ENCODE measurements at regions not wholly inside any gene's neighbourhood (a gene's known extent, or its start where the extent isn't known, plus 50 kb on each side); places are given as distances from the start of the nearest gene placed in this dataset.

- no peak for DNase-seq
Observed at GRCh38 chr10:128839134-128839533, 627.9 kb upstream of the MGMT start.

- DNase-seq = no peak
Observed at GRCh38 chr10:128839701-128840100, 627.3 kb upstream of the MGMT start.

GRCh38 chr10:128843972-128844371, 623.1 kb upstream of the MGMT start:
- DNase-seq = no peak

- no peak for DNase-seq
Observed at GRCh38 chr10:128846927-128847326, 620.1 kb upstream of the MGMT start.

DNA sequence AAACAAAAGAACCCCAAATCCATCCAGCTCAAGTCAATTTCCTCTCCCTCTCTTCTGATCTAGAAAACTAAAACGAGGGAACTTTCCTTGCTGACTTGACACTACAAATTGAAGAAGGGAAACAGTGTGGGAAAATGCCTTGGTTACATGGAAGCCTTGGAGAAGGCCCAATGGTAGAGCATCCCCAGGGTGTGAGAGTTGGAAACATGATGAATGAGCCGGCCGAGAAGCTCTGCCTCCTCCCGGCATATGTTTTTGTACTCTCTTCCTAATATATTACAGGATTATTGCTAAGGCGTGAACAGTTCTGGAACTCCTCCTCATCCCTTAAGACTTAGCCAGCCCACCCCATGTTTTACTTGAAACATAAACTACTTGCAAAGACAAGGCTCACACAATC, 618.2 kb upstream of the MGMT start:
- no peak for DNase-seq

- DNase-seq = no peak
Observed at GRCh38 chr10:128850647-128851046, 616.4 kb upstream of the MGMT start.

GRCh38 chr10:128851281-128851680, 615.8 kb upstream of the MGMT start:
- no peak for DNase-seq

DNA sequence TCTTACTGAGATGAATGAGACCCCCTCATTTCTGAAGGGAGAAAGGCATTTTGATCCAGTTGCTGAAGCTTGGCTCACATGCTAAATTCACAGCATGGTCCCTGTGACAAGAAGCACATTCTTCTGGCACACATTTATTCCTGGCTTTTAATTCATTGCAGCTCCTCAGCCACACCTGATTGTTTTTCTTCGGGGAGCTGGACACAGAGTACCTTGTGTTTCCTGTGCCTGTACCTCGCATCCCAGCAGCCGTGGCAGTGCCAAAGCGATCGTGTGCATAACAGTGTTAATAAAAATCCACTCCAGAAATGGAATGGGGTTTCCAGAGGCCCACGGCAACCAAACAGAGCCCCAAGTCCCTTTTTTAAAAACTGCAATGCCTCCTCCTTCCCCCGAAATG, 615.3 kb upstream of the MGMT start:
- no peak for DNase-seq

- no peak for DNase-seq
Observed at GRCh38 chr10:128852449-128852848, 614.6 kb upstream of the MGMT start.

GRCh38 chr10:128852902-128853301, 614.1 kb upstream of the MGMT start:
- no peak for DNase-seq

DNA sequence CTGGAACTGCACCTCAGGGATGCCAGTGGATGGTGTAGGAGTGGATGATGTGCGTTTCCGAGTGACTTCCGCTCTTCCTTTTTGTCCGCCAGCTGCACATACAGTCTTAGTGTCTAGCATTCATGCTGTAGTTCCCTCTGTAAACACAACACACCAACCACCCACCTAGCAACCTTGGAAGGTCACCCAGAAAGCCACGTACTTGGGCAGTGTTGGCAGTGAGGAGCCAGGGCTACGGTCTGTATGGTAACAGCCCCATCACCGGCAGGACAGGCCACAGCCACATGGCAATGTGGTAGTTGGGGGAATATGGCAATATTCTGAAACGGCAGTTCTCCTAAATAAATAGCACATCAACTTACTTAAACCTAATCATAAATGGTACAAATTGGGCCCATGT, 613.5 kb upstream of the MGMT start:
- no peak for DNase-seq

DNA sequence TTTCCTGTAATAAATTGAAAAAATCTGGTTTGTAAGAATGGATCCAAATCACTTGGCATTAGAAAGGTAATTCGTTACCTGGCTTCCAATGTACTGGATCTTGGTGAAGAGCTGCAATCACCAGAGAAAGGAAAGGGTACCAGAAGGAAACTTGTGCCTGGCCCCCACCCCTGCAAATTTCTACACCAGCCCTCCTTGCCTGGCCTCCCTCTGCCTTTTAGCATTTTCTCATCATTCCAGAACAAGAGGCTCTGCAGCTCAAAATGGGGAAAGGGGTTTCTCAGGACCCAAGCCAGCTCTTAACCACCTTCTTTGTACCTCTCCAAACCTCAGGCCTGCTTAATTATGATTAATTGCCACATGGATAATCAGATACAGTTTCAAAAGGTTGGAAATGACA, 612.8 kb upstream of the MGMT start:
- DNase-seq = no peak

- DNase-seq = no peak
Observed at GRCh38 chr10:128854963-128855362, 612.1 kb upstream of the MGMT start.

- no peak for DNase-seq
Observed at GRCh38 chr10:128855618-128856428, 611.2 kb upstream of the MGMT start.

- DNase-seq = peak; percentile 51
Observed at GRCh38 chr10:128859738-128860386, 607.2 kb upstream of the MGMT start.

DNA sequence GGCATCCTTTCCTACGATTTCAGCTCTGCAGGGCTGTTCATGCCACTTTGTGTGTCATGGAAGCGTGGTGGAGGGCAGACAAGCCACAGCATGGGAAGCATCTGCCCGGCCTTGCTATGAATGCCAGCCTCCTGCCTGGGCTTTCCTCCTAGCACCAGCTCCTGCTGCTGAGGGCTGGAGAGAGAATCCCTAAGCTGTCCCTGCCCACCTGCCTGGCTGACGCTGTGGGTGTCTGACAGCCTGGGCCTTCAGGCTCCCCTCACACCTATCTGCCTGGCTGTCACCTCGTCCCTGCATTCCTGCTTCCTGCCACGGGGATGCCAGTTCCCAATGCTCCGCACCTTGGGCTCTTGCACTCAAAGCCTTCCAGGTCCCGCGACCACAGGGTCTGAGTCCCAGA, 606.5 kb upstream of the MGMT start:
- no peak for DNase-seq

DNA sequence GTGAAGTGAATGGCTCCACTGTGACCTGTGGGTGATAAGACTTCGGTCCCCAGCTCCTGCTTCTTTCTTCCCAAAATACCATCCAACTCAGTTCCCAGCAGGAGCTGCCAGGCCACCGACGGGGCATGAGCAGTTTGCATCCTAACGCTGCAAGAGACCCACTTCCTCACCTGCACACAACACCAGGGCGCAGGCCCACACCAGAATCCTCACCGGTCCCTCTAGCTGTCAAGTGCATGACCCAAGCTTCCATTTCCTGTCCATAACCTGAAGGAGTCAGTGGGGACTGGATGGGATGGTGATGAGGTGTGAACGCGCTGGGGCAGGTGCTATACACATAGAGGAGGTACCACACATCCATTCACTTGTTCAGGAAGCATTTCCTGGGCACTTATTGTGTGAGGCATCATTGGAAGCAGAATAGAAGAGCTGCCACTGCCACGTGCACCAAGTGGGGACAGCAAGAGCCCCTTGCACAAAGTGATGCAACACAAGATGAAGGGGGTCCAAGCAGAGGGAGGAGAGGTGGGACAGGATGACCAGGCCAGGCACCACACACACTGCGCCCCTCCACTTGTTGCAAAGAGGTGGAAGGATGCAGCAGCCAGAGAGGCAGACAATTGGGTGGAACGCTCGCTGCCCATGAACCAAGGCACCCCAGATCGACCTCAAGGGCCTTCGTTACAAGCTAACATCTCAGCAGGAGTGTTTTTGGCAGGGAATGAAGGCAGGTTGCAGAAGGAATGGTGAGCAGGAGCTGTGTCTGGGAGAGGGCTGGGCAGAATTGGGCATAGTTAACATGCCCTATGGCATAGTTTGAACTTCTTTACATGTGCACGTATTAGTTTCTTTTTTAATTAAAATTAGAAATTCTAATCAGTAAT, 605.8 kb upstream of the MGMT start:
- DNase-seq = no peak

GRCh38 chr10:128863411-128863810, 603.6 kb upstream of the MGMT start:
- no peak for DNase-seq

GRCh38 chr10:128863823-128864405, 603.1 kb upstream of the MGMT start:
- DNase-seq = no peak

DNA sequence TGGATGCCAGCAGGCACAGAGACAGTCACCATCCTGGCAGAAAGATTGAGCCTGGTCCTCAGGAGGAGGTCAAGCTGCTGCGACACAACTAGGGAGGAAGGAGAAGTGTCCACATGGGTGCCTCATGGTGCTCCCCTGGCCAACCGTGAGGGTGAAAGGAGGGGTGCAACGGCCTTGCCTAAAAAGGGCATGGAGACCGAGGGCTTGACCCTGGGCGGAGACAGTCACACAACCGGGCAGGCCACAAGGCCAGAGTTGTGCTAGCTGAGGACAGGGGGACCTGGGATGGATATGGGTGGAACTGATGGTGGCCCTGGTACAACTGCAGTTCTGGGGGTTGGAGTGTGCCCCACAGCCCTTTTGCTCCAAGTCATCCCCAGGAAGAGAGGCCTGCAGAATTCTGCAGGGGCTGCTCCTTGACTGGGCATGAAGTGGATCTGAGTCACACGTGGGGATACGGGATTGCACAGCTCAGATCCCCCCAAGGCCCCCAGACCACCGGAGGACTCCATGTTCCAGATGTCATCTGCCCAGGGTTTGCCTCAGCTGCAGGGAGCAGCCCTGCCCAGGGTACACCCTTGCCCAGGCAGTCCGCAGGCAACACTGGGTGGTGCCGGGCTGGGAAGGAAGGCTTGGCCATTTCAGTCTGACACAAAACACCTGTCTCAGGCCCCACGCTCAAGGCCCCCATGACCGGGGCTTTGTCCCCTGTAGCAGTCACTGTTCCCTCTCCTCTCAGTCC, 602.3 kb upstream of the MGMT start:
- no peak for DNase-seq

DNA sequence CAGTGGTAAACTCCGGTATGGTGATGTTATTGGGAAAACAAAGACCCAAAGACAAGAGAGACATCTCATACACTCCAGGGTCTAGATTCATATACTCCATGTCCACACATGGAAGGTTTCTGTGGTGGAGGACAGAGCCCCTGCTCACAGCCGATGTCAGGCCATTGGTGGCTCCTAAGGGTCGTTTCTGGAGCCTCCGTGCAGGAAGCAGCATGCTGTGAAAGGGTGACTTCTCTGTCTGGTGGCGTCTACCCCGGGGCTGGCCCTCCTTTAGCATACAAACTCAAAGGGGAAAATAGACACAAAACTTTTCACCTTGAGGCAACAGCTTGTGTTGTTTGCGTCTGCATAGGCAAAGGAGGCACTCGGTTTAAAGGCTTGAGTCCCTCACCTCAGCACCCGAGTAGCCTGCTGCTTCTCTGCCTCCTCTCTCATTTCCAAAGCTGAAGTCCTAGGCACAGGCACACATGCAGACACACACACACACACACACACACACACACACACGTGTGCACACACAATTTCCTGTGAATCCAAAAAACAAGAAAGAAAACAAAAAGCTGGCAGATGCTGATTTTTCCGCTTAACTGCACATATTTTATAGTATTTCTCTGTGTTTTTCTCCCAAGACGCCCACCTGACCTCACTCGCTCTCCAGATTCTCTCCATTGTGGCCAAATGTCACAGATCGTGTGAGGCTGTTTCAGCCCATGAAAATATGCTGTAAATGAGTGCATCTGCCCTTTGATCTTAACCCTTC, 601.4 kb upstream of the MGMT start:
- DNase-seq = no peak

DNA sequence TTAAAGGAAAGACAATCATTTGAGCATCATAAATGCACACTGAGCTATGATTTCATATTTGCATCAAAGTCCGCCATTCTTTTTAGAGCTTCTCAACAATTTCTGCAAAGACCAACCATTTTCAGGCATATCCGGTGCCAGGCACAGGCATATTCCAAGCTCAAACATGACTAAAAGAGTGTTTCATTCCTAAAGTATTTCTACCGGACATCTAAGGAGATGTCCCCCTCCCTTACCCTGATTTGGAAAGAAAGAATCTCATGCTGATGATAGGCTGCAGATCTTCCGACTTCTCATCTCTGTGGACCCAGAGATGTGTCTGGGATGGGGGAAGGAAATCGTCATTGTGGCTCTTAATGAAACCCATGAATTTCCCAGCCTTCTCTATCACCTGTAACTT, 600.5 kb upstream of the MGMT start:
- DNase-seq = no peak
